HG03442 (cell line): ENCODE measurements at regions not wholly inside any gene's neighbourhood (a gene's known extent, or its start where the extent isn't known, plus 50 kb on each side); places are given as distances from the start of the nearest gene placed in this dataset.
"Not testable (repeated sequence)": the region's sequence is repeated elsewhere in the genome, so short reads cannot be mapped to it uniquely, and the experiment has no call there.

Source experiments
- ATAC-seq: cut with Tn5 transposase; IDR thresholded peaks from one replicate; pipeline ENCODE4 v1.9.1; 2021; ENCODE audit warnings: mild to moderate bottlenecking, moderate library complexity; ENCODE audit not compliant: unreplicated experiment

DNA sequence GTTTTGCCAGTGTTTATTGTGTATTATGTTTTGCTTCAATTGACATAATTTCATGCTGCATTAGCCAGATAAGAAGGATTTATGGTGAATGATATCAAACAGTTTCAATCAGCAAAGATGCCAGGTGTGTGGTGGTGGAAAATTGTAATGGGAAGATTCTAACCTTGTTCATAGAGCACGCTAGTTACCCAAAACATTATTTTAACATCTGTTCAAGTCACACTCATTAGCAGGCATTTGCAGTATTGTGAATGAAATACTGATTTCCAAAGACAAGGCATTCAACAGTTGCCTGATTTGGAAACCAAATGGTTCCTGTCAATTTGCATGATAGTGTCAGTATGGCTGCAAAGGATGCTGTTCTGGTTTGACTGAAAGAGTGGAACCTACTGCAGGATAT is 129.7 kb downstream of the EPC1 start:
- no peak for ATAC-seq

GRCh38 chr10:32213838-32214237 is 133.1 kb downstream of the EPC1 start:
- ATAC-seq, result not testable (repeated sequence)

DNA sequence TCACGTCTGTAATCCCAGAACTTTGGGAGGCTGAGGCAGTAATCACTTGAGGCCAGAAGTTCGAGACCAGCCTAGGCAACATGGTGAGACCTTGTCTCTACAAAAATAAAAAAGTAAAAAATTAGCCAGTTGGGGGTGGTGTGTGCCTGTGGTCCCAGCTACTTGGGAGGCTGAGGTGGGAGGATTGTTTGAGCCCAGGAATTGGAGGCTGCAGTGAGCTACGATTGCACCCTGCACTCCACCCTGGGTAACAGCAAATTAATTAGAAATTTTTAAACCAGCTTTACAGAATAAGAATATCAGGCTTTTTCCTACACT is 136.0 kb downstream of the EPC1 start:
- no peak for ATAC-seq

DNA sequence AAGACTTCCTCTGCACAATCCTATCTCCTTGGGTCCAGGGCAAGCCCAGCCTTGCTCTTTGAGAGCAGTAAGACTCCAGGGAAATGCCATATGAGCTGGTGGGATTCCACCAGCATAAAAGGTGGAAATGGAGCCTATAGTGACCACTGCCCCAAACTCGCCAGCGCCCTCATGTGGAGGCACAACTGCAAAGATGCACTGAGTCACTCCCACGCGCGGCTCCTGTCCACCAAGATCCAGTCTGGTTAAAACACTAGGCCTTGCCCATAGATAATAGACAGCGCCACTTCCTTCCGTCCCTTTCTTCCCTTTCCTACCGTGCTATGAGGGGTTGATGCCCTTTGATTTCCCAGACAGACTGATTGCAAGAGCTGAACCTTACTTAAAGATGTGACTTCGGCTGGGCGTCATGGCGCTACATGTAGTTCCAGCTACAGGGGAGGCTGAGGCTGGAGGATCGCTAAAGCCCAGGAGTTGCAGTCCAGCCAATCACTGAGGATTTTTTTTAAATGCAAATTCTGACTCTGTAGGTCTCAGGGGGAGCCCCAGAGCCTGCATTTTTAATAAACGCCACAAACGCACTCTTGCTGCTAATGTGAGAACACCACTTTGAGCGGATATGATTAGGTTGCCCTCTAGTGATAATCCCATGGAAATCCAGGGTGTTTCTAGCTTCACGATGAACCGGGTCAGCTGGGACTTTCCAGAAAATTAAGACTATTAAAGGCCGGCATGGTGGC is 136.5 kb downstream of the EPC1 start:
- ATAC-seq, result no peak

DNA sequence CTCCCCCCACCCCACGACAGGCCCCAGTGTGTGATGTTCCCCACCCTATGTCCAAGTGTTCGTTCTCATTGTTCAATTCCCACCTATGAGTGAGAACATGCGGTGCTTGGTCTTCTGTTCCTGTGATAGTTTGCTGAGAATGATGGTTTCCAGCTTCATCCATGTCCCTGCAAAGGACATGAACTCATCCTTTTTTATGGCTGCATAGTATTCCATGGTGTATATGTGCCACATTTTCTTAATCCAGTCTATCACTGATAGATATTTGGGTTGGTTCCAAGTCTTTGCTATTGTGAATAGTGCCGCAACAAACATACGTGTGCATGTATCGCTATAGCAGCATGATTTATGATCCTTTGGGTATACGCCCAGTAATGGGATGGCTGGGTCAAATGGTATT is 139.0 kb downstream of the EPC1 start:
- not testable (repeated sequence) for ATAC-seq

GRCh38 chr10:32207544-32207943 is 139.4 kb downstream of the EPC1 start:
- peak; percentile 73 for ATAC-seq

- ATAC-seq, result no peak
These were observed 141.3 kb downstream of the EPC1 start for GRCh38 chr10:32205670-32206069.

DNA sequence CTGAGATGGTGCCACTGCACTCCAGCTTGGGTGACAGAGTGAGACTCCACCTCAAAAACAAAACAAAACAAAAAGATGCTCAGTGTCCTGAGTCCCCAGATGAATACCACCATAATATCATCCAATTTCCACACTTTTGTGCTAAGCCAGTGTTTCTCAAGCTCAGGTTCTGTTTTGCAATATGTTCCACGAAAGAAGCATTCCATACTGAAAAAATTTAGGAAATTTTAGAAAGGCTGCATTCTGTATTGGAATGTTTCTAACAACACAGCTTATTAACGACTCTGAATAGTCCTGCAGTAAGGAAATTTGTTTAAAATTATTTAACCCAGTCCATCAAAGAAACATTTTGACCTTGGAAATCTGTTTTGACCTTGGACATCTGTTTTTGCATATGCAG is 142.4 kb downstream of the EPC1 start:
- no peak for ATAC-seq

DNA sequence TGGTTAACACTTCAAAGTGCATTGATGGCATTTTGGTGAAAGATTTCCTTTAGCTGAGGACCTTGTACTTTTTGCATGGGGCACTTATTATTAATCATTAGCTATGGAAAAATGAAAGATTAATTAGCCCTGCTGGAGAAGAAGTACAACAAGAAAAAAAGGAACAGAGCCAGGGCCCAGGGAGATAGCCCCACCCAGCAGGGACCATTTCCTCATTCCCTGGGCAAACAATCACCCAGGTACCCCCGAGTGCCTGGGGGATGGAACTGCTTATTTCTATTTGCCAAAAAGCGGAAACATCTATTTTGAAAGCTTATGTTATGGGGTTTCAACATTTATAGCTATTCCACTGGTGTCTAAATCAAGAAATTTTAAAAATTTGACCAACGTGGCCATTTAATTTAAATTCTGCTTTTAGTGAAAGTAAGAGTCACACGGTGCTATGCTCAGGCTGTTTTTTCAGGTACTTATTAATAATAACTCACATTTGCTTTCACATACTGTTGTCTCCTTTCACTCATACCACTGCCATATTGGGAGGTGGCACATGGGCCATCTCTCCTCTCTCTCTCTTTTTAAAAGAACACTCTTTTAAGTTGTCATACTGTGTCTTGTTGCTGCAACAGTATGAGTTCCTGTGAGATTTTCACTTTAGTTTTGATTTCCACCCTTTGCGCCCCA is 143.6 kb upstream of the KIF5B start:
- ATAC-seq, result no peak

DNA sequence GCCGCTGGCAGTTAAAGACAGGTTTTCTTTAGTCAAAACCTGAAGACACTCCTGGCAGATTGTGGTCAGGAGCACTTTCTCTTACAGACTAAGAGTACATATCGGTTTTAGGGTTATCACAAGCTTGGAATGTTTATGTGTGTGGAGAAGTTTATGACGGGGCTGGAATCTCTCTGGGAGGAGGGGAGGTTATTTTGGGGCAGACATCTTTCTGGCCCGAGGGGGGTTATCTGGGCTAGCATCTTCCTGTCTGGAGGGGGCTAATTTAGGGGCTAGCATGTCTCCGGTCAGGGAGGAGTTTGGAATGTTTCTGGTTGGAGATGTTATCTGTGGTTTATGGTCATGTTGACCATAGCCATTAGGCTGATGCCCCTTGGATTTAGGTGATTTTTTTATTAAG is 141.2 kb upstream of the KIF5B start:
- no peak for ATAC-seq

DNA sequence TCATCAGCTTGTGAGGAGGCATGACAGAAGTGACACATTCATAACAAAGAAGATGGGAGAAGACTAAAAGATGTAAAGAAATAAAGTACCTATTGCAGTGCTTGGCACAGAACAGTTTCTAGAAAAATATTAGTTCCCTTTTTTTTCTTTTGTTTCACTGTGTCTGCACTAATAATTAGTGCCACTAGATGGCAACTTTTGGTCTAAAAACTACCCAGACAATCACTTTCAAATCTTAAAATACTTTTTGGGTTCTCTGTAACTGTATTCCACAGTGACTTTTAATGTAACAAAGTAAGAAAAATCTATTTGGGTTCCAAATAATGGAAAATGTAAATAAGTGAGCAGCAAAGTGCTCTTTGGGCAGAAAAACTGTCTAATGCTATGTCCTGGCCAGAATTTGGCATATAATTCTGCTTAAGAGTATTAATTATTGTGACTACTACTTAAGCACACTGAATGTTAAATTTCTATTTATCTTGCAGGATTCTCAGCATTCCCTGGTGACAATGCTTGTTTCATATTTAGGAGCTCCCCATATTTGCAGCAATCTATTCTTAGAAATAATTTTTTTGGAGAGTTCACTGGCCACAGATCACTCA is 134.8 kb upstream of the KIF5B start:
- ATAC-seq, result no peak

GRCh38 chr10:32189400-32190084 is 133.3 kb upstream of the KIF5B start:
- ATAC-seq, result no peak

DNA sequence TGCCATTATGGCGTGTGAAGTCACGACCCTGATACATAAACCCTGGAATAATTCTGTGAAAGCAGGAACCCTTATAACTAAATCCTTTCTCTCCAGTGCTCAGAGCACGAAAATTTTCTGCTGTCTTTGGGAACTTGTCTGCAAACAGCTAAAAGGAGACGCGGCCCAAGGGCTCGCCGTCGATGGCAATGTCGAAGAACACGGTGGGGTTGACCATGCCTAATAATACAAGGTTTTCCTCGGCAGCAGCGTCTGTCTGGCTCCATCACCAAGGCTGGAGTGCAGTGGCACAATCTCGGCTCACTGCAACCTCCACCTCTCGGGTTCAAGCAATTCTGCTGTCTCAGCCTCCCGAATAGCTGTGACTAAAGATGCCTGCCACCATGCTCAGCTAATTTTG is 132.4 kb upstream of the KIF5B start:
- ATAC-seq, result not testable (repeated sequence)

DNA sequence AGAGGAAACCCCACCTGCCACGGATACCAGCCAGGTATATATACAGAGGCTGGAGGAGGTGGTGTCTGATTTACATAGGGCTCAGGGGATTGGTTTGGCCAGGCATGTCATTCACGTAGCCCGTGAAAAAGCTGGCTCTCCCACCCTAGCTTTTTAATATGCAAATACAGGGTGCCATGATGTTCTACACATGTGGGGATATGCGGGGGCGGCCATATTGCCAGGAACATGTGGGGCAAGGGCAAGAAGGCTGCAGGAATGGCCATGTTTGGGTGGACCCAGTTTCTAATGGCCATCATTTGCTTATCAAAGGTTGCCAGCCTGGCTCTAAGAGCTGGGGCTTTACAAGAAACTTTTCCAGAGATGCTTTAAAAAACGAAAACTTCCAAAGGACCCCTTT is 131.5 kb upstream of the KIF5B start:
- no peak for ATAC-seq

GRCh38 chr10:32183652-32184051 is 127.4 kb upstream of the KIF5B start:
- ATAC-seq, result not testable (repeated sequence)

GRCh38 chr10:32182476-32182875 is 126.3 kb upstream of the KIF5B start:
- no peak for ATAC-seq

GRCh38 chr10:32180390-32181280 is 124.4 kb upstream of the KIF5B start:
- ATAC-seq, result no peak

GRCh38 chr10:32179836-32180235 is 123.6 kb upstream of the KIF5B start:
- ATAC-seq, result no peak

GRCh38 chr10:32177594-32177993 is 121.4 kb upstream of the KIF5B start:
- not testable (repeated sequence) for ATAC-seq

- no peak for ATAC-seq
These were observed 119.4 kb upstream of the KIF5B start for GRCh38 chr10:32175629-32176028.
